MM.1S (cell line): ENCODE measurements at regions not wholly inside any gene's neighbourhood (a gene's known extent, or its start where the extent isn't known, plus 50 kb on each side); places are given as distances from the start of the nearest gene placed in this dataset.

Experiments
- DNase-seq: peaks from one replicate; pipeline ENCODE4 v3.0.0-alpha.2; 2015
- H2AFZ ChIP-seq: fragments of 300-600 bp; sonication (generic); 2 replicates; pipeline ENCODE4 v1.6.0; 2016; ENCODE audit warnings: antibody characterized with exemption, low read length
- H3F3A ChIP-seq: fragments of 300-600 bp; sonication (generic); 2 replicates; pipeline ENCODE4 v1.6.1; 2016; ENCODE audit warnings: mild to moderate bottlenecking, antibody characterized with exemption, low read length, moderate library complexity, mixed read lengths; ENCODE audit not compliant: insufficient read depth
- H3K27ac ChIP-seq: fragments of 300-600 bp; sonication (generic); 2 replicates; pipeline ENCODE4 v1.5.1; 2016; ENCODE audit warnings: mild to moderate bottlenecking, low read length
- H3K27me3 ChIP-seq: fragments of 300-600 bp; sonication (generic); replicated peaks from 2 replicates; pipeline ENCODE4 v1.6.0; 2016; ENCODE audit warnings: low read length; ENCODE audit not compliant: insufficient read depth
- H3K36me3 ChIP-seq: fragments of 300-600 bp; sonication (generic); replicated peaks from 2 replicates; pipeline ENCODE4 v1.6.1; 2016; ENCODE audit warnings: mild to moderate bottlenecking, low read length, mixed read lengths; ENCODE audit not compliant: insufficient read depth
- H3K4me1 ChIP-seq: fragments of 300-600 bp; sonication (generic); 2 replicates; pipeline ENCODE4 v1.6.1; 2016; ENCODE audit warnings: low read length, mixed read lengths
- H3K4me2 ChIP-seq: fragments of 300-600 bp; sonication (generic); 2 replicates; pipeline ENCODE4 v1.6.0; 2016; ENCODE audit warnings: low read depth, low read length
- H3K4me3 ChIP-seq: fragments of 300-600 bp; sonication (generic); 2 replicates; pipeline ENCODE4 v1.5.1; 2016; ENCODE audit warnings: low read length, mixed read lengths
- H3K79me2 ChIP-seq: fragments of 300-600 bp; sonication (generic); 2 replicates; pipeline ENCODE4 v1.6.1; 2016; ENCODE audit warnings: mixed run types, low read length, mixed read lengths
- H3K9ac ChIP-seq: fragments of 300-600 bp; sonication (generic); 2 replicates; pipeline ENCODE4 v1.6.1; 2016; ENCODE audit warnings: low read length, mixed read lengths
- H3K9me2 ChIP-seq: fragments of 300-600 bp; sonication (generic); replicated peaks from 2 replicates; pipeline ENCODE4 v1.6.1; 2016; ENCODE audit warnings: mild to moderate bottlenecking, low read length, mixed read lengths; ENCODE audit not compliant: insufficient read depth
- H3K9me3 ChIP-seq: fragments of 300-600 bp; sonication (generic); replicated peaks from 2 replicates; pipeline ENCODE4 v1.6.1; 2016; ENCODE audit warnings: mild to moderate bottlenecking, low read length, mixed read lengths; ENCODE audit not compliant: insufficient read depth
- H4K20me1 ChIP-seq: fragments of 300-600 bp; sonication (generic); 2 replicates; pipeline ENCODE4 v1.6.1; 2016; ENCODE audit warnings: mild to moderate bottlenecking, low read length, moderate library complexity, mixed read lengths; ENCODE audit not compliant: insufficient read depth
- EZH2 ChIP-seq: fragments of 300-600 bp; sonication (generic); optimal IDR thresholded peaks from 2 replicates; pipeline ENCODE3; 2017; ENCODE audit warnings: low read depth, mild to moderate bottlenecking, antibody characterized with exemption, low read length, mixed read lengths
- EZH2phosphoT487 ChIP-seq: fragments of 300-600 bp; sonication (generic); IDR thresholded peaks from 2 replicates; pipeline ENCODE4 v1.6.1; 2018; ENCODE audit warnings: antibody characterized with exemption, low read length
- TF ChIP-seq, protein P1 (sequence below): fragments of 300-600 bp; sonication (generic); IDR thresholded peaks from 2 replicates; pipeline ENCODE4 v1.5.1; 2016; ENCODE audit warnings: antibody characterized with exemption, low read length, mixed read lengths

DNA sequence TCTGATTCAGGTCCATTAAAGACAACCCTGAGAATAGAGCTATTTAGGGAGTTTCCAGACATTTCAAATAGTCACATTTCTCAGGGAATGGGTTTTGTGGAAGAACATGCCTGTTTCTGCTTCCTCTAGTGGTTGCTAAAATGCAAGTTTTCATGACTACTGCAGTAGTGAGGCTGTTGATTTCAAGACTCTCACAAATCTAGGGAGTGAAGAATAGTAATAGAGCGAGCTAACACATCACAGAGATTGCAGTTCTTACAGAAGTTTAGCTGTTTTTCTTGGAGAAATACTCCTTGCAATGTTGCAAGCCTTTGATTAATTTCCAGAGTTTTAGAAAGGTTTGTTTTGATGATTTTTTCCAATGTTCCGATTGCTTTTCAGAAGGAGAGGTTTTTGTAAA lies 610.2 kb upstream of the HTR2C start:
- H3K4me2 ChIP-seq = no peak overlapping the region
- no peaks in the 10 kb centered on the region for H4K20me1 ChIP-seq
- no peak overlapping the region for H3K27ac ChIP-seq
- no peaks in the 10 kb centered on the region for H3K4me1 ChIP-seq
- H3K4me3 ChIP-seq = no peak overlapping the region
- H3K36me3 ChIP-seq = no peaks in the 10 kb centered on the region
- no peak for TF ChIP-seq EZH2
- TF ChIP-seq EZH2phosphoT487 = no peak
- TF ChIP-seq, protein P1, sequence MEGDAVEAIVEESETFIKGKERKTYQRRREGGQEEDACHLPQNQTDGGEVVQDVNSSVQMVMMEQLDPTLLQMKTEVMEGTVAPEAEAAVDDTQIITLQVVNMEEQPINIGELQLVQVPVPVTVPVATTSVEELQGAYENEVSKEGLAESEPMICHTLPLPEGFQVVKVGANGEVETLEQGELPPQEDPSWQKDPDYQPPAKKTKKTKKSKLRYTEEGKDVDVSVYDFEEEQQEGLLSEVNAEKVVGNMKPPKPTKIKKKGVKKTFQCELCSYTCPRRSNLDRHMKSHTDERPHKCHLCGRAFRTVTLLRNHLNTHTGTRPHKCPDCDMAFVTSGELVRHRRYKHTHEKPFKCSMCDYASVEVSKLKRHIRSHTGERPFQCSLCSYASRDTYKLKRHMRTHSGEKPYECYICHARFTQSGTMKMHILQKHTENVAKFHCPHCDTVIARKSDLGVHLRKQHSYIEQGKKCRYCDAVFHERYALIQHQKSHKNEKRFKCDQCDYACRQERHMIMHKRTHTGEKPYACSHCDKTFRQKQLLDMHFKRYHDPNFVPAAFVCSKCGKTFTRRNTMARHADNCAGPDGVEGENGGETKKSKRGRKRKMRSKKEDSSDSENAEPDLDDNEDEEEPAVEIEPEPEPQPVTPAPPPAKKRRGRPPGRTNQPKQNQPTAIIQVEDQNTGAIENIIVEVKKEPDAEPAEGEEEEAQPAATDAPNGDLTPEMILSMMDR = no peak
- DNase-seq = no peak
- H3K27me3 ChIP-seq = no peaks in the 10 kb centered on the region
- no peaks in the 10 kb centered on the region for H3K9me3 ChIP-seq
- H3F3A ChIP-seq = no peaks in the 10 kb centered on the region
- no peaks in the 10 kb centered on the region for H3K9me2 ChIP-seq
- no peak overlapping the region for H3K9ac ChIP-seq
- H2AFZ ChIP-seq = no peak overlapping the region
- no peaks in the 10 kb centered on the region for H3K79me2 ChIP-seq

DNA sequence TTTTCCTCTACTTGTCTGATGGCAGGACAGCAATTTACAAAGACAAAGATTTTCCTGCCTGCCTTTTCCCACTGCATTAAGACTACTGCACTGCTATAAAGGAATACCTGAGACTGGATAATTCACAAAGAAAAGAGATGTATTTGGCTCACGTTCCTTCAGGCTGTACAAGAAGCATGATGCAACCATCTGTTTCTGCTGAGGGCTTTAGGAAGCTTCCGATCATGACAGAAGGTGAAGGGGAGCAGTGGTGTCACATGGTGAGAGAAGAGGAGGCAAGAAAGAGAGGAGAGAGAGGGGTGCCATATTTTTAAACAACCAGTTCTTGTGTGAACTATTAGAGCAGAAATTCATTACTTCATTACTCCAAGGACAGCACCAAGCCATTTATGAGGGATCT lies 617.1 kb upstream of the HTR2C start:
- Histone ChIP-seq H3K4me2 (no peak overlapping the region), H3K36me3 (no peaks in the 10 kb centered on the region), H3F3A (no peaks in the 10 kb centered on the region), H2AFZ (no peak overlapping the region), H3K9me3 (no peaks in the 10 kb centered on the region), H3K79me2 (no peaks in the 10 kb centered on the region), H4K20me1 (no peaks in the 10 kb centered on the region), H3K9ac (no peak overlapping the region), H3K4me3 (no peak overlapping the region), H3K27ac (no peak overlapping the region), H3K9me2 (no peaks in the 10 kb centered on the region), H3K27me3 (no peaks in the 10 kb centered on the region), H3K4me1 (no peaks in the 10 kb centered on the region)
- TF ChIP-seq, protein P1 = no peak
- no peak for TF ChIP-seq EZH2
- TF ChIP-seq EZH2phosphoT487 = no peak
- no peak for DNase-seq

DNA sequence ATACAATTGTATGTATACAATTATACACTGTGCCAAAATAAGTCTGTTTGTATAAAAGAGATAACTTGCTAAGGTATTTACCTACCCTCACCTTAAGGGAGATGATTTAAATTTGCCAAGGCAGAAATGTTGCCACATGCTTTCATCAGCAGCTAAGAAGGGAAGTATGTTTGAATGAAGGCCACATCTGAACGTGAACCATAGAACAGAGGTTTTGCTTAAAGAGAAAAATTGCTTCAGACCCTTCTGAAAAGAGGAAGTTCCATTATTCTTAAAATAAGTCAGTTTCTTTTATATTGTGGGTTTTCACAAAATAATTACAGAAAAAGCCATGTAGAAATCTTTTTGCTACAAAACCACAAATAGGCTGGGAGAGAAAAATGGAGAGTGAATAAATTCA lies 621.5 kb upstream of the HTR2C start:
- Histone ChIP-seq H3K4me1 (no peaks in the 10 kb centered on the region), H4K20me1 (no peaks in the 10 kb centered on the region), H2AFZ (no peak overlapping the region), H3K36me3 (no peaks in the 10 kb centered on the region), H3K9me3 (no peaks in the 10 kb centered on the region), H3K79me2 (no peaks in the 10 kb centered on the region), H3F3A (no peaks in the 10 kb centered on the region), H3K27ac (no peak overlapping the region), H3K4me3 (no peak overlapping the region), H3K9me2 (no peaks in the 10 kb centered on the region), H3K9ac (no peak overlapping the region), H3K27me3 (no peaks in the 10 kb centered on the region), H3K4me2 (no peak overlapping the region)
- no peak for DNase-seq
- TF ChIP-seq EZH2 (no peak), EZH2phosphoT487 (no peak)
- TF ChIP-seq, protein P1 = no peak
